ENCODE measurements at regions not wholly inside any gene's neighbourhood (a gene's known extent, or its start where the extent isn't known, plus 50 kb on each side); places are given as distances from the start of the nearest gene placed in this dataset.

- no peak for DNase-seq (ENCODE audit: low read depth in 1 of 2, low spot score in 1 of 2)
- Histone ChIP-seq H3K9me3 (no peaks in the 10 kb centered on the region), H3K4me2 (no peak overlapping the region), H3K4me3 (no peak overlapping the region), H3K4me1 (no peaks in the 10 kb centered on the region), H3K27ac (no peak overlapping the region)
- TF ChIP-seq HOXA7 (CRISPR knock-in tag; IDR thresholded peaks at IDR 0.05) (no peak), HOXB13 (CRISPR knock-in tag; IDR thresholded peaks at IDR 0.05; ENCODE audit: low read depth) (no peak), TP53 (CRISPR knock-in tag; IDR thresholded peaks at IDR 0.05) (no peak), CBX8 (IDR thresholded peaks at IDR 0.05) (no peak), NFE2L2 (conservative IDR thresholded peaks at IDR 0.05; ENCODE audit: low read length) (no peak), BHLHE40 (IDR thresholded peaks at IDR 0.05; ENCODE audit: low read depth, low read length) (no peak), ELK1 (IDR thresholded peaks at IDR 0.05; ENCODE audit: low read depth, low read length) (no peak)
- TF ChIP-seq, protein P1, sequence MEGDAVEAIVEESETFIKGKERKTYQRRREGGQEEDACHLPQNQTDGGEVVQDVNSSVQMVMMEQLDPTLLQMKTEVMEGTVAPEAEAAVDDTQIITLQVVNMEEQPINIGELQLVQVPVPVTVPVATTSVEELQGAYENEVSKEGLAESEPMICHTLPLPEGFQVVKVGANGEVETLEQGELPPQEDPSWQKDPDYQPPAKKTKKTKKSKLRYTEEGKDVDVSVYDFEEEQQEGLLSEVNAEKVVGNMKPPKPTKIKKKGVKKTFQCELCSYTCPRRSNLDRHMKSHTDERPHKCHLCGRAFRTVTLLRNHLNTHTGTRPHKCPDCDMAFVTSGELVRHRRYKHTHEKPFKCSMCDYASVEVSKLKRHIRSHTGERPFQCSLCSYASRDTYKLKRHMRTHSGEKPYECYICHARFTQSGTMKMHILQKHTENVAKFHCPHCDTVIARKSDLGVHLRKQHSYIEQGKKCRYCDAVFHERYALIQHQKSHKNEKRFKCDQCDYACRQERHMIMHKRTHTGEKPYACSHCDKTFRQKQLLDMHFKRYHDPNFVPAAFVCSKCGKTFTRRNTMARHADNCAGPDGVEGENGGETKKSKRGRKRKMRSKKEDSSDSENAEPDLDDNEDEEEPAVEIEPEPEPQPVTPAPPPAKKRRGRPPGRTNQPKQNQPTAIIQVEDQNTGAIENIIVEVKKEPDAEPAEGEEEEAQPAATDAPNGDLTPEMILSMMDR (IDR thresholded peaks at IDR 0.05) = no peak
- CTCF ChIA-PET = no interaction called here
- WGBS (ENCODE audit: missing lambda C conversion rate) = 59% methylated on average over 7 of the region's 7 CpGs
- FAIRE-seq = no peak
- ATAC-seq = no peak
- POLR2A ChIA-PET = no interaction called here
These were observed 397.7 kb upstream of the NFE2L3 start for GRCh38 chr7:25754333-25754732.

DNA sequence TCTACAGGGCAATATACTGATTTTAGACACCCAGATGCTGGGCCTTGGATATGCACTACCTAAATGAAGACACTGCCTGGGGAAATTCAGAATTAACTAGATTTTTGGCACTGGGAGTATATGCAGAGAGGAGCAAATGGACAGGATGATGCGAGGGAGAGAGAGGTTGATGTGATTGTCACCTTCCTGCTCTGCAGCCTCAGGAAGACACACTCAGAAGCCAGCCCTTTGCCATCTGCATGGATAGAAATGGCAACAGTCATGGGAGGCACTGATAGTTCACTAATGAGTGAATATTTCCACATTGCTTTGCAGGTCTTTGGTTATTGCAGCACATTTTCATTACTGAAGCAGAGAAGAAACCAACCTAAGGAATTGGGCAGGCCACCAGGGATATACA, 397.2 kb upstream of the NFE2L3 start:
- no peak for FAIRE-seq
- no peak overlapping the region for H3K4me2 ChIP-seq
- ATAC-seq = no peak
- H3K4me3 ChIP-seq = no peak overlapping the region
- H3K4me1 ChIP-seq = no peaks in the 10 kb centered on the region
- no peak overlapping the region for H3K27ac ChIP-seq
- no peak for DNase-seq (ENCODE audit: low read depth in 1 of 2, low spot score in 1 of 2)
- 41% methylated on average over 1 of the region's 1 CpG for WGBS (ENCODE audit: missing lambda C conversion rate)
- no peaks in the 10 kb centered on the region for H3K9me3 ChIP-seq
- POLR2A ChIA-PET = no interaction called here
- CTCF ChIA-PET = no interaction called here
- no peak for TF ChIP-seq CBX8 (IDR thresholded peaks at IDR 0.05)
- no peak for TF ChIP-seq TFCP2L1 (CRISPR knock-in tag; IDR thresholded peaks at IDR 0.05)
- no peak for TF ChIP-seq CHD2 (IDR thresholded peaks at IDR 0.05; ENCODE audit: low read length, partially characterized antibody)
- TF ChIP-seq JUNB (IDR thresholded peaks at IDR 0.05) = no peak
- no peak for TF ChIP-seq HMGXB4 (CRISPR knock-in tag; IDR thresholded peaks at IDR 0.05; ENCODE audit: borderline replicate concordance)
- TF ChIP-seq, protein P2, sequence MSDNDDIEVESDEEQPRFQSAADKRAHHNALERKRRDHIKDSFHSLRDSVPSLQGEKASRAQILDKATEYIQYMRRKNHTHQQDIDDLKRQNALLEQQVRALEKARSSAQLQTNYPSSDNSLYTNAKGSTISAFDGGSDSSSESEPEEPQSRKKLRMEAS (IDR thresholded peaks at IDR 0.05) = no peak
- TF ChIP-seq ESRRA (IDR thresholded peaks at IDR 0.05; ENCODE audit: borderline replicate concordance, low read length) = no peak
- no peak for TF ChIP-seq ZSCAN20 (CRISPR knock-in tag; IDR thresholded peaks at IDR 0.05)
- TF ChIP-seq RCOR1 (IDR thresholded peaks at IDR 0.05; ENCODE audit: low read depth, low read length) = no peak
- no peak for TF ChIP-seq HDAC2 (IDR thresholded peaks at IDR 0.05)
- TF ChIP-seq, protein P3, sequence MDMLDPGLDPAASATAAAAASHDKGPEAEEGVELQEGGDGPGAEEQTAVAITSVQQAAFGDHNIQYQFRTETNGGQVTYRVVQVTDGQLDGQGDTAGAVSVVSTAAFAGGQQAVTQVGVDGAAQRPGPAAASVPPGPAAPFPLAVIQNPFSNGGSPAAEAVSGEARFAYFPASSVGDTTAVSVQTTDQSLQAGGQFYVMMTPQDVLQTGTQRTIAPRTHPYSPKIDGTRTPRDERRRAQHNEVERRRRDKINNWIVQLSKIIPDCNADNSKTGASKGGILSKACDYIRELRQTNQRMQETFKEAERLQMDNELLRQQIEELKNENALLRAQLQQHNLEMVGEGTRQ (IDR thresholded peaks at IDR 0.05) = no peak
- TF ChIP-seq FOSL2 (IDR thresholded peaks at IDR 0.05) = no peak
- TF ChIP-seq FOSL2 (CRISPR knock-in tag; IDR thresholded peaks at IDR 0.05) = no peak

DNA sequence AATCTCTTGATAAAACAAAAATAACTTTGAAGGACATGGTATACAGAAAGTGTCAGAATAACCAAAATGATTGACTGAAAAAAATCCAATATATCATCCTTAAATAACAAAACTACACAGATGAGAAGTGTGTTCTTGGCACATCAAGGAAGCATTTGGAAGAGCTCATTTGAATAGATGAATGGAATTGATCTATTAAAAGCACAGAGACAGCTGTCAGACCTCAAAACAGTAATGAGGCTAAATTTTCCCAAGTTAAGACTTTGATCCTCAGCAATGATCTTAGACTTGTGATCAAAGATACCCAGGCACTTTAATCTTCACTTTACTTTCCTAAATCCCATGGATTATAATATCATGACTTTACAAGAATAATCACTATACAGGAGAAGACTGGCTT, 395.4 kb upstream of the NFE2L3 start:
- POLR2A ChIA-PET = no interaction called here
- Histone ChIP-seq H3K4me2 (no peak overlapping the region), H3K4me1 (no peaks in the 10 kb centered on the region), H3K4me3 (no peak overlapping the region), H3K27ac (no peak overlapping the region), H3K9me3 (no peaks in the 10 kb centered on the region)
- FAIRE-seq (no peak), ATAC-seq (no peak), DNase-seq (ENCODE audit: low read depth in 1 of 2, low spot score in 1 of 2) (no peak)
- CTCF ChIA-PET = no interaction called here
- TF ChIP-seq FOSL2 (IDR thresholded peaks at IDR 0.05) (no peak), FOSL2 (CRISPR knock-in tag; IDR thresholded peaks at IDR 0.05) (no peak), GATA3 (IDR thresholded peaks at IDR 0.05; ENCODE audit: borderline replicate concordance) (no peak), ATOH8 (CRISPR knock-in tag; IDR thresholded peaks at IDR 0.05; ENCODE audit: low read depth) (no peak), ESRRA (IDR thresholded peaks at IDR 0.05; ENCODE audit: borderline replicate concordance, low read length) (no peak), EP300 (IDR thresholded peaks at IDR 0.05) (no peak), ZC3H11A (IDR thresholded peaks at IDR 0.05) (no peak)
- TF ChIP-seq, protein P4, sequence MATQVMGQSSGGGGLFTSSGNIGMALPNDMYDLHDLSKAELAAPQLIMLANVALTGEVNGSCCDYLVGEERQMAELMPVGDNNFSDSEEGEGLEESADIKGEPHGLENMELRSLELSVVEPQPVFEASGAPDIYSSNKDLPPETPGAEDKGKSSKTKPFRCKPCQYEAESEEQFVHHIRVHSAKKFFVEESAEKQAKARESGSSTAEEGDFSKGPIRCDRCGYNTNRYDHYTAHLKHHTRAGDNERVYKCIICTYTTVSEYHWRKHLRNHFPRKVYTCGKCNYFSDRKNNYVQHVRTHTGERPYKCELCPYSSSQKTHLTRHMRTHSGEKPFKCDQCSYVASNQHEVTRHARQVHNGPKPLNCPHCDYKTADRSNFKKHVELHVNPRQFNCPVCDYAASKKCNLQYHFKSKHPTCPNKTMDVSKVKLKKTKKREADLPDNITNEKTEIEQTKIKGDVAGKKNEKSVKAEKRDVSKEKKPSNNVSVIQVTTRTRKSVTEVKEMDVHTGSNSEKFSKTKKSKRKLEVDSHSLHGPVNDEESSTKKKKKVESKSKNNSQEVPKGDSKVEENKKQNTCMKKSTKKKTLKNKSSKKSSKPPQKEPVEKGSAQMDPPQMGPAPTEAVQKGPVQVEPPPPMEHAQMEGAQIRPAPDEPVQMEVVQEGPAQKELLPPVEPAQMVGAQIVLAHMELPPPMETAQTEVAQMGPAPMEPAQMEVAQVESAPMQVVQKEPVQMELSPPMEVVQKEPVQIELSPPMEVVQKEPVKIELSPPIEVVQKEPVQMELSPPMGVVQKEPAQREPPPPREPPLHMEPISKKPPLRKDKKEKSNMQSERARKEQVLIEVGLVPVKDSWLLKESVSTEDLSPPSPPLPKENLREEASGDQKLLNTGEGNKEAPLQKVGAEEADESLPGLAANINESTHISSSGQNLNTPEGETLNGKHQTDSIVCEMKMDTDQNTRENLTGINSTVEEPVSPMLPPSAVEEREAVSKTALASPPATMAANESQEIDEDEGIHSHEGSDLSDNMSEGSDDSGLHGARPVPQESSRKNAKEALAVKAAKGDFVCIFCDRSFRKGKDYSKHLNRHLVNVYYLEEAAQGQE (IDR thresholded peaks at IDR 0.05) = no peak
- TF ChIP-seq, protein P3 (IDR thresholded peaks at IDR 0.05) = no peak

Data from A549 (cell line).